Thoracic aorta (tissue), 2 donors: ENCODE measurements at regions not wholly inside any gene's neighbourhood (a gene's known extent, or its start where the extent isn't known, plus 50 kb on each side); places are given as distances from the start of the nearest gene placed in this dataset.

Source experiments
- ATAC-seq: fragments of 150-250 bp; one replicate; pipeline ENCODE4 v1.8.0; 2017; ENCODE audit warnings: low read depth; ENCODE audit not compliant: insufficient number of reproducible peaks, low FRiP score
- DNase-seq: peaks from one replicate; pipeline ENCODE4 v3.0.0-alpha.2; 2020; ENCODE audit warnings: low spot score
- H3K27ac ChIP-seq, 2 donors: fragments of 200-600 bp; sonication (generic); 1 replicate in 1 of 2; 2 replicates in 1 of 2; pipeline ENCODE4 v1.5.1; 2016; ENCODE audit warnings: mild to moderate bottlenecking in 2 of 2, moderate library complexity in 2 of 2
- H3K27me3 ChIP-seq: fragments of 200-600 bp; sonication (generic); replicated peaks from 2 replicates; pipeline ENCODE4 v1.6.0; 2016; ENCODE audit warnings: mild to moderate bottlenecking; ENCODE audit not compliant: insufficient read depth
- H3K36me3 ChIP-seq: fragments of 200-600 bp; sonication (generic); one replicate; pipeline ENCODE4 v1.5.1; 2016
- H3K4me1 ChIP-seq, 2 donors: fragments of 200-600 bp; sonication (generic); 1 replicate in 1 of 2; 2 replicates in 1 of 2; pipeline versions ENCODE4 v1.5.1 to v1.6.0; 2016; ENCODE audit warnings: low read depth in 2 of 2, mild to moderate bottlenecking in 1 of 2; ENCODE audit not compliant: control insufficient read depth in 1 of 2
- H3K4me3 ChIP-seq: fragments of 200-600 bp; sonication (generic); 2 replicates; pipeline ENCODE4 v1.5.1; 2016; ENCODE audit warnings: mild to moderate bottlenecking
- H3K9me3 ChIP-seq: fragments of 200-600 bp; sonication (generic); 2 replicates; pipeline ENCODE4 v1.5.1; 2016
- TF ChIP-seq, protein P1 (sequence below): fragments of 200-600 bp; sonication (generic); IDR thresholded peaks from one replicate; pipeline ENCODE4 v1.5.1; 2019; ENCODE audit warnings: antibody characterized with exemption

DNA sequence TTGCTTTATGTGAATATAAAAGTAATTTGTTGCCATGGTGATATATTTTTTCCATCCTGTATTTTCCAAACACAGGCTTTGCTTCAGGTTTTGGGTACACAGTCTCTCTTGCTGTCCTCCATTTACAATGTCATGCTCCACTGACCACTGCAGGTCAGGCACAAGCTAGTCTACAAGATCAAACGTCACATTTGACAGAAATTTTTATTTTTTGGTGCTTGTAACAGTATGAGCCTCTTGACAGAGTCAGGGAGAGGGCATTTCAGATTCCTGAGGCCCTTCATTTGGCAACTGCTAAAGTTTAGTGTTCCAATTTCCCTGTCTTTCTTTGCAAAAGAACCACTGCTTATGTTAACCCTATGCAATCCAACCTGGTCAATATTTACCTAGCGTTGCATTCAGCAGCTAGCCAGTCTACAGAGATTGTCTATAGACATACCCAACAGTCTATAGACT, 175.0 kb downstream of the RFC3 start:
- Histone ChIP-seq H3K4me3 (no peak overlapping the region), H3K27me3 (no peaks in the 10 kb centered on the region), H3K27ac (peak overlapping the region; percentile 17), H3K9me3 (no peaks in the 10 kb centered on the region), H3K36me3 (no peaks in the 10 kb centered on the region), H3K4me1 (peaks cover 0 to 23% of the 10 kb centered on the region in 2 donors)
- TF ChIP-seq, protein P1, sequence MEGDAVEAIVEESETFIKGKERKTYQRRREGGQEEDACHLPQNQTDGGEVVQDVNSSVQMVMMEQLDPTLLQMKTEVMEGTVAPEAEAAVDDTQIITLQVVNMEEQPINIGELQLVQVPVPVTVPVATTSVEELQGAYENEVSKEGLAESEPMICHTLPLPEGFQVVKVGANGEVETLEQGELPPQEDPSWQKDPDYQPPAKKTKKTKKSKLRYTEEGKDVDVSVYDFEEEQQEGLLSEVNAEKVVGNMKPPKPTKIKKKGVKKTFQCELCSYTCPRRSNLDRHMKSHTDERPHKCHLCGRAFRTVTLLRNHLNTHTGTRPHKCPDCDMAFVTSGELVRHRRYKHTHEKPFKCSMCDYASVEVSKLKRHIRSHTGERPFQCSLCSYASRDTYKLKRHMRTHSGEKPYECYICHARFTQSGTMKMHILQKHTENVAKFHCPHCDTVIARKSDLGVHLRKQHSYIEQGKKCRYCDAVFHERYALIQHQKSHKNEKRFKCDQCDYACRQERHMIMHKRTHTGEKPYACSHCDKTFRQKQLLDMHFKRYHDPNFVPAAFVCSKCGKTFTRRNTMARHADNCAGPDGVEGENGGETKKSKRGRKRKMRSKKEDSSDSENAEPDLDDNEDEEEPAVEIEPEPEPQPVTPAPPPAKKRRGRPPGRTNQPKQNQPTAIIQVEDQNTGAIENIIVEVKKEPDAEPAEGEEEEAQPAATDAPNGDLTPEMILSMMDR: no peak
- no peak for ATAC-seq
- DNase-seq: no peak

- Histone ChIP-seq H3K9me3 (no peaks in the 10 kb centered on the region), H3K27ac (no peak overlapping the region), H3K27me3 (no peaks in the 10 kb centered on the region), H3K4me3 (no peak overlapping the region), H3K36me3 (no peaks in the 10 kb centered on the region), H3K4me1 (peaks cover 0 to 23% of the 10 kb centered on the region in 2 donors)
- ATAC-seq (no peak), DNase-seq (no peak)
- TF ChIP-seq, protein P1: no peak
Measured at GRCh38 chr13:33994198-33994597, 176.2 kb downstream of the RFC3 start.

DNA sequence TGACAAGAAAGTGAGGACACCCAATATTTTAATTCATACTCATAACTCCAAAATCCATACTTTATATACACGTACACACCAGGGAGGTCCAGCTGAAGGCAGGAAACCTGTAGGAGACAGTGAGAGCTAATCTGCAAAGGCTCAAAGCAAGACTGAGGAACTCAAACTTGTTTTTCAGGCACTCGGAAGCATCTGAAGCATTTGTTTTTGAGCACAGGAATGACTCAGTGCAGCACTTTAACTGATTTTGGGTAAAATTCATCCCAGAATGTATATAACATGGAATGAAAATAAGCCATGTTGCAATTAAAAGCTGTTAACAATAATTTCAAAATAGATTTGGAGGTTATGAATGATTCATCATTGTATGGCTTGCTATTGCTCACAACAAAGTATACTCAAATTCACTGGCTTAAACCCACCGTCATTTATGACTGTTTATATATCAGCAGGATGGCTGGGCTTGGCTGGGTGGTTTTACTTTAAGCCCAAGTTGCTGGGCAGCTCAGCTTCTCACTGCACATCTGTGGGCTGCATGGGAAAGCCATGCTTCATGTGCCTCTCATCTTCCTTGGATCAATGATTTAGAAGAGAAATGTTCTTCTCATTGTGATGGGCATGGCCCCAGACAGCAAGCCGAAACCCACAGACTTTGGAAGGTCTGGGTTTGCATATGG, 177.0 kb downstream of the RFC3 start:
- Histone ChIP-seq H3K9me3 (no peaks in the 10 kb centered on the region), H3K4me1 (peaks cover 0 to 23% of the 10 kb centered on the region in 2 donors), H3K4me3 (no peak overlapping the region), H3K27ac (no peak overlapping the region), H3K36me3 (no peaks in the 10 kb centered on the region), H3K27me3 (no peaks in the 10 kb centered on the region)
- TF ChIP-seq, protein P1: no peak
- DNase-seq: no peak
- no peak for ATAC-seq

GRCh38 chr13:33996636-33997035, 178.7 kb downstream of the RFC3 start:
- ATAC-seq (no peak), DNase-seq (no peak)
- TF ChIP-seq, protein P1: no peak
- H3K4me1 ChIP-seq: peaks cover 0 to 25% of the 10 kb centered on the region in 2 donors
- H3K9me3 ChIP-seq: no peaks in the 10 kb centered on the region
- H3K36me3 ChIP-seq: no peaks in the 10 kb centered on the region
- H3K27me3 ChIP-seq: no peaks in the 10 kb centered on the region
- H3K4me3 ChIP-seq: no peak overlapping the region
- H3K27ac ChIP-seq: no peak overlapping the region

- no peak for ATAC-seq
- TF ChIP-seq, protein P1: no peak
- H3K4me3 ChIP-seq: no peak overlapping the region
- H3K9me3 ChIP-seq: no peaks in the 10 kb centered on the region
- DNase-seq: no peak
- no peaks in the 10 kb centered on the region for H3K36me3 ChIP-seq
- H3K4me1 ChIP-seq: peaks cover 0 to 15% of the 10 kb centered on the region in 2 donors
- no peaks in the 10 kb centered on the region for H3K27me3 ChIP-seq
- no peak overlapping the region for H3K27ac ChIP-seq
Measured at GRCh38 chr13:33997574-33997973, 179.6 kb downstream of the RFC3 start.
